SK-N-SH (cell line): ENCODE measurements at regions not wholly inside any gene's neighbourhood (a gene's known extent, or its start where the extent isn't known, plus 50 kb on each side); places are given as distances from the start of the nearest gene placed in this dataset.

Experiments
- CTCF ChIA-PET: fragments of 300-600, 350-600 bp; formaldehyde crosslinking; extraction: SDS; loops from one replicate; lab custom pipeline; 2021; lab: Yijun Ruan, JAX
- POLR2A ChIA-PET: fragments of 350-600 bp; sonication (Branson Sonifier 250); formaldehyde crosslinking; extraction: SDS; loops from one replicate; lab custom pipeline; 2020; ENCODE audit warnings: antibody characterized with exemption, inconsistent platforms; lab: Yijun Ruan, JAX
- DNase-seq: peaks from one replicate; pipeline ENCODE4 v3.0.0; 2012
- H2AFZ ChIP-seq: fragments of 200-600 bp; sonication (generic); 2 replicates; pipeline ENCODE4 v1.8.1; 2016; ENCODE audit warnings: antibody characterized with exemption, mild to moderate bottlenecking, low read depth
- H3F3A ChIP-seq: fragments of 200-600 bp; sonication (generic); replicated peaks from 2 replicates; pipeline ENCODE3; 2016; ENCODE audit warnings: antibody characterized with exemption, mild to moderate bottlenecking; ENCODE audit not compliant: insufficient read depth
- H3K27ac ChIP-seq, 2 experiments: fragments of 200-500 bp in 1 of 2; fragments of 200-600 bp in 1 of 2; sonication (Bioruptor generic) in 1 of 2; sonication (generic), shearing (Covaris generic) in 1 of 2; 2 replicates each; pipeline versions ENCODE4 v1.5.1 to v1.6.1; 2014 to 2016; ENCODE audit warnings: low read depth in 2 of 2, inconsistent platforms in 1 of 2, low read length in 1 of 2, mild to moderate bottlenecking in 1 of 2, mixed read lengths in 1 of 2
- H3K27me3 ChIP-seq: fragments of 200-600 bp; sonication (generic), shearing (Covaris generic); 2 replicates; pipeline ENCODE4 v1.6.1; 2016; ENCODE audit warnings: mixed run types; ENCODE audit not compliant: insufficient read depth
- H3K36me3 ChIP-seq, 2 experiments: fragments of 200-500 bp in 1 of 2; fragments of 200-600 bp in 1 of 2; sonication (Bioruptor generic) in 1 of 2; sonication (generic) in 1 of 2; replicated peaks in 1 of 2; 2 replicates each; pipeline versions ENCODE3 to v1.5.1; 2014 to 2016; ENCODE audit warnings: low read length in 1 of 2, mild to moderate bottlenecking in 1 of 2; ENCODE audit not compliant: insufficient read depth in 2 of 2, control insufficient read depth in 1 of 2
- H3K4me1 ChIP-seq, 2 experiments: fragments of 200-500 bp in 1 of 2; fragments of 200-600 bp in 1 of 2; sonication (Bioruptor generic) in 1 of 2; sonication (generic), shearing (Covaris generic) in 1 of 2; 2 replicates each; pipeline versions ENCODE4 v1.5.1 to v1.6.1; 2014 to 2016; ENCODE audit warnings: low read depth in 1 of 2, low read length in 1 of 2, mixed run types in 1 of 2; ENCODE audit not compliant: insufficient read depth in 2 of 2, control insufficient read depth in 1 of 2
- H3K4me2 ChIP-seq: fragments of 200-600 bp; sonication (generic), shearing (Covaris generic); 2 replicates; pipeline ENCODE4 v1.6.1; 2017; ENCODE audit warnings: mixed run types
- H3K4me3 ChIP-seq, 2 experiments: fragments of 200-500 bp in 1 of 2; fragments of 200-600 bp in 1 of 2; sonication (Bioruptor generic) in 1 of 2; sonication (generic), shearing (Covaris generic) in 1 of 2; 2 replicates each; pipeline versions ENCODE4 v1.5.1 to v1.8.1; 2014 to 2016; ENCODE audit warnings: low read depth in 2 of 2, inconsistent platforms in 1 of 2, low read length in 1 of 2, mild to moderate bottlenecking in 1 of 2, mixed read lengths in 1 of 2, moderate library complexity in 1 of 2
- H3K79me2 ChIP-seq: fragments of 200-600 bp; sonication (generic); 2 replicates; pipeline ENCODE4 v1.8.1; 2017; ENCODE audit warnings: mild to moderate bottlenecking; ENCODE audit not compliant: insufficient read depth
- H3K9ac ChIP-seq: fragments of 200-600 bp; sonication (generic); 2 replicates; pipeline ENCODE4 v1.6.1; 2017; ENCODE audit warnings: mixed run types
- H3K9me2 ChIP-seq: fragments of 200-600 bp; sonication (generic); 2 replicates; pipeline ENCODE4 v1.6.1; 2017; ENCODE audit warnings: mixed run types
- H3K9me3 ChIP-seq: fragments of 200-600 bp; sonication (generic); 2 replicates; pipeline ENCODE4 v1.6.1; 2017; ENCODE audit warnings: mixed run types, mild to moderate bottlenecking, moderate library complexity
- H4K20me1 ChIP-seq: fragments of 200-600 bp; sonication (generic); 2 replicates; pipeline ENCODE4 v1.6.1; 2017; ENCODE audit warnings: mild to moderate bottlenecking, mixed run types; ENCODE audit not compliant: insufficient read depth
- CHD2 ChIP-seq: fragments of 150-350 bp; IDR thresholded peaks from 2 replicates; pipeline ENCODE4 v1.6.1; 2018; ENCODE audit warnings: low read length; ENCODE audit not compliant: partially characterized antibody
- CTCF ChIP-seq: fragments of 200-600 bp; sonication (generic); IDR thresholded peaks from 2 replicates; pipeline ENCODE4 v1.6.1; 2017; ENCODE audit warnings: antibody characterized with exemption, mild to moderate bottlenecking, moderate library complexity
- EZH2phosphoT487 ChIP-seq: fragments of 200-600 bp; sonication (generic); IDR thresholded peaks from 2 replicates; pipeline ENCODE4 v1.6.1; 2017; ENCODE audit warnings: low read depth, mixed run types, mild to moderate bottlenecking, antibody characterized with exemption, moderate library complexity, borderline replicate concordance
- JUND ChIP-seq: IDR thresholded peaks from 2 replicates; pipeline ENCODE4 v1.4.0; 2012
- MAX ChIP-seq: IDR thresholded peaks from 2 replicates; pipeline ENCODE4 v1.4.0; 2012; ENCODE audit warnings: low read depth
- NRF1 ChIP-seq: IDR thresholded peaks from 2 replicates; pipeline ENCODE4 v1.6.1; 2012; ENCODE audit warnings: low read depth, mild to moderate bottlenecking, low read length
- PBX3 ChIP-seq: IDR thresholded peaks from 2 replicates; pipeline ENCODE4; 2012
- REST ChIP-seq: IDR thresholded peaks from 2 replicates; pipeline ENCODE4 v1.6.1; 2012; ENCODE audit warnings: mild to moderate bottlenecking, low read depth, low read length, moderate library complexity
- SIN3A ChIP-seq: IDR thresholded peaks from 2 replicates; pipeline ENCODE4 v1.6.1; 2012; ENCODE audit warnings: low read depth, mild to moderate bottlenecking, low read length, moderate library complexity, borderline replicate concordance
- TCF12 ChIP-seq: IDR thresholded peaks from 2 replicates; pipeline ENCODE4 v1.4.0; 2012
- WGBS: methylation state at CpG from one replicate; pipeline ENCODE4 v1.1.6; 2017; ENCODE audit warnings: low lambda C conversion rate; 5-methylcytosine and 5-hydroxymethylcytosine counted together

- peak; percentile 35; the same call in 1 of the 2 replicates for TF ChIP-seq REST
- TF ChIP-seq PBX3 = peak; percentile 96
- TF ChIP-seq JUND = peak; percentile 94
- TF ChIP-seq, all 33 proteins: peak for 13
These were observed 119.7 kb upstream of the KLF14 start (continued) for GRCh38 chr7:130853503-130854279.

- no peak overlapping the region for H3K4me2 ChIP-seq
- peak overlapping the region; percentile 50 to 86; a peak in 3 of 4 replicates for H3K27ac ChIP-seq
- DNase-seq = no peak
- H3K79me2 ChIP-seq = peaks cover 21% of the 10 kb centered on the region; the same call in 1 of the 2 replicates
- H2AFZ ChIP-seq = no peak overlapping the region
- no peak for TF ChIP-seq SIN3A
- TF ChIP-seq EZH2phosphoT487 = no peak
- TF ChIP-seq CHD2 = no peak
- TF ChIP-seq TCF12 = no peak
- no peak for TF ChIP-seq CTCF
- TF ChIP-seq MAX = no peak
- TF ChIP-seq NRF1 = no peak
- H3K27me3 ChIP-seq = no peaks in the 10 kb centered on the region
- peaks cover 0 to 5% of the 10 kb centered on the region in 2 experiments; a peak in 1 of 4 replicates for H3K4me1 ChIP-seq
- peaks cover 20% of the 10 kb centered on the region for H3K9me3 ChIP-seq
- peaks cover 67% of the 10 kb centered on the region for H3F3A ChIP-seq
- ChIA-PET POLR2A (no interaction called here), CTCF (interaction anchor here (1.2 kb wide), 2 partner anchors 16 to 96 kb away, joined by 3 to 4 read pairs; no protein-coding TSS in a partner anchor)
- no peaks in the 10 kb centered on the region for H4K20me1 ChIP-seq
- 61% methylated on average over 1 of the region's 1 CpG for WGBS
- no peaks in the 10 kb centered on the region for H3K9me2 ChIP-seq
- H3K4me3 ChIP-seq = no peak overlapping the region
- H3K9ac ChIP-seq = no peak overlapping the region
- H3K36me3 ChIP-seq = peaks cover 29 to 74% of the 10 kb centered on the region in 2 experiments
These were observed 120.5 kb upstream of the KLF14 start for GRCh38 chr7:130854481-130854880.
